HCT116 (cell line): ENCODE measurements at regions not wholly inside any gene's neighbourhood (a gene's known extent, or its start where the extent isn't known, plus 50 kb on each side); places are given as distances from the start of the nearest gene placed in this dataset.

Experiments
- ATAC-seq: fragments of 200-7000 bp; cut with Tn5 transposase; 2 replicates; pipeline ENCODE4 v1.9.1; 2020; ENCODE audit warnings: mild to moderate bottlenecking, moderate library complexity
- BruUV-seq: library from RNA; stranded (reverse); fragments of 400-500 nt; replicated peaks from 2 replicates; lab custom pipeline; 2021; lab: Mats Ljungman, UMichigan
- CTCF ChIA-PET: fragments of 300-600 bp; sonication (Branson Sonifier 250); formaldehyde crosslinking; loops from one replicate; lab custom pipeline; 2021; ENCODE audit warnings: antibody characterized with exemption; lab: Charles Lee
- POLR2A ChIA-PET: fragments of 300-600, 350-600 bp; sonication (Branson Sonifier 250); formaldehyde crosslinking; loops from one replicate; lab custom pipeline; 2021; ENCODE audit warnings: antibody characterized with exemption; lab: Charles Lee
- RAD21 ChIA-PET, 2 experiments: fragments of 300-600 bp; sonication (Branson Sonifier 250); formaldehyde crosslinking; loops; one replicate each; lab custom pipeline; 2023; ENCODE audit warnings: low total read pairs in 2 of 2; ENCODE audit not compliant: uncharacterized antibody in 2 of 2, unreplicated experiment in 2 of 2, low non-redundant PET in 1 of 2; lab: Charles Lee
- DNase-seq: peaks from one replicate; pipeline ENCODE4 v3.0.0-alpha.2; 2010; ENCODE audit warnings: low read depth, low spot score
- H2AFZ ChIP-seq: fragments of 200-600 bp; shearing (Covaris generic), sonication (generic); 2 replicates; pipeline ENCODE4 v1.6.1; 2017; ENCODE audit warnings: low read depth, mixed run types, mixed read lengths, antibody characterized with exemption, low read length; ENCODE audit not compliant: poor library complexity, severe bottlenecking
- H3K27ac ChIP-seq: 2 replicates; pipeline ENCODE4 v1.5.1; 2012; ENCODE audit warnings: low read depth, low read length
- H3K27me3 ChIP-seq: fragments of 200-600 bp; sonication (generic); 2 replicates; pipeline ENCODE4 v1.6.1; 2016; ENCODE audit warnings: mixed run types, low read length, mixed read lengths; ENCODE audit not compliant: insufficient read depth
- H3K36me3 ChIP-seq, 2 experiments: fragments of 200-500 bp in 1 of 2; fragments of 200-600 bp in 1 of 2; sonication (Bioruptor generic) in 1 of 2; sonication (generic) in 1 of 2; 2 replicates each; pipeline versions ENCODE4 v1.5.1 to v1.6.1; 2014 to 2016; ENCODE audit warnings: low read length in 2 of 2, inconsistent platforms in 1 of 2, mixed read lengths in 1 of 2, mixed run types in 1 of 2; ENCODE audit not compliant: insufficient read depth in 2 of 2, control insufficient read depth in 1 of 2
- H3K4me1 ChIP-seq, 2 experiments: fragments of 200-600 bp in 1 of 2; sonication (generic) in 1 of 2; 2 replicates each; pipeline versions ENCODE4 v1.5.1 to v1.6.1; 2012 to 2017; ENCODE audit warnings: low read length in 2 of 2, inconsistent platforms in 1 of 2, mild to moderate bottlenecking in 1 of 2, mixed read lengths in 1 of 2, mixed run types in 1 of 2, moderate library complexity in 1 of 2; ENCODE audit not compliant: insufficient read depth in 2 of 2, control insufficient read depth in 1 of 2
- H3K4me2 ChIP-seq: fragments of 200-600 bp; sonication (generic); 2 replicates; pipeline ENCODE4 v1.6.1; 2017; ENCODE audit warnings: mixed run types, low read length, mixed read lengths
- H3K4me3 ChIP-seq, 2 experiments: fragments of 200-600 bp in 1 of 2; sonication (generic) in 1 of 2; replicated peaks in 1 of 2; 2 replicates each; pipeline ENCODE4 v1.5.1; 2011 to 2016; ENCODE audit warnings: low read length in 2 of 2, control low read depth in 1 of 2, low read depth in 1 of 2, mild to moderate bottlenecking in 1 of 2, mixed read lengths in 1 of 2, mixed run types in 1 of 2
- H3K79me2 ChIP-seq: fragments of 200-600 bp; sonication (generic); 2 replicates; pipeline ENCODE4 v1.6.1; 2017; ENCODE audit warnings: mild to moderate bottlenecking, mixed run types, low read length, moderate library complexity, mixed read lengths; ENCODE audit not compliant: insufficient read depth
- H3K9ac ChIP-seq: fragments of 200-600 bp; sonication (generic); 2 replicates; pipeline ENCODE4 v1.6.1; 2016; ENCODE audit warnings: low read length, mixed read lengths
- H3K9me2 ChIP-seq: fragments of 200-600 bp; sonication (generic), shearing (Covaris generic); 2 replicates; pipeline ENCODE4 v1.6.1; 2017; ENCODE audit warnings: mixed run types, mild to moderate bottlenecking, moderate library complexity; ENCODE audit not compliant: insufficient read depth
- H3K9me3 ChIP-seq, 2 experiments: fragments of 200-500 bp in 1 of 2; fragments of 200-600 bp in 1 of 2; sonication (Bioruptor generic) in 1 of 2; sonication (generic) in 1 of 2; 2 replicates each; pipeline ENCODE4 v1.6.1; 2014 to 2017; ENCODE audit warnings: low read length in 2 of 2, mixed read lengths in 2 of 2, inconsistent platforms in 1 of 2, low read depth in 1 of 2, mild to moderate bottlenecking in 1 of 2, mixed run types in 1 of 2, moderate library complexity in 1 of 2; ENCODE audit not compliant: control insufficient read depth in 1 of 2, insufficient read depth in 1 of 2
- H4K20me1 ChIP-seq: fragments of 200-600 bp; sonication (generic), shearing (Covaris generic); 2 replicates; pipeline ENCODE4 v1.6.1; 2017; ENCODE audit warnings: mixed run types, mild to moderate bottlenecking, moderate library complexity; ENCODE audit not compliant: insufficient read depth
- CBX3 ChIP-seq: IDR thresholded peaks from 2 replicates; pipeline ENCODE4 v1.6.1; 2012; ENCODE audit warnings: low read depth
- EGR1 ChIP-seq: IDR thresholded peaks from 2 replicates; pipeline ENCODE4 v1.6.1; 2012; ENCODE audit warnings: low read depth
- EZH2 ChIP-seq: fragments of 200-600 bp; sonication (generic); IDR thresholded peaks from 2 replicates; pipeline ENCODE4 v1.6.1; 2017; ENCODE audit warnings: antibody characterized with exemption, mixed run types
- EZH2phosphoT487 ChIP-seq: fragments of 200-600 bp; IDR thresholded peaks from 2 replicates; pipeline ENCODE4 v1.6.1; 2018; ENCODE audit warnings: antibody characterized with exemption, borderline replicate concordance
- JUND ChIP-seq: IDR thresholded peaks from 2 replicates; pipeline ENCODE4 v1.6.1; 2012
- POLR2A ChIP-seq: IDR thresholded peaks from 2 replicates; pipeline ENCODE4 v1.7.0; 2011; ENCODE audit warnings: borderline replicate concordance; ENCODE audit not compliant: insufficient read depth, insufficient read length; ENCODE audit errors: extremely low read depth
- POLR2AphosphoS5 ChIP-seq: IDR thresholded peaks from 2 replicates; pipeline ENCODE4 v1.6.1; 2011; ENCODE audit warnings: mild to moderate bottlenecking, low read depth, low read length, moderate library complexity
- SP1 ChIP-seq: IDR thresholded peaks from 2 replicates; pipeline ENCODE4 v1.6.1; 2012; ENCODE audit warnings: low read depth
- SRF ChIP-seq: IDR thresholded peaks from 2 replicates; pipeline ENCODE4 v1.6.1; 2012; ENCODE audit warnings: low read depth
- TCF7L2 ChIP-seq: IDR thresholded peaks from 2 replicates; pipeline ENCODE4 v1.7.0; 2011; ENCODE audit warnings: borderline replicate concordance, inconsistent platforms; ENCODE audit not compliant: insufficient read depth, insufficient read length; ENCODE audit errors: extremely low read depth
- ZFX ChIP-seq: fragments of 450-650 bp; IDR thresholded peaks from 2 replicates; pipeline ENCODE4 v1.6.1; 2017
- ZNF274 ChIP-seq: fragments of 200-500 bp; sonication (Bioruptor generic); IDR thresholded peaks from 2 replicates; pipeline ENCODE4 v1.6.1; 2014; ENCODE audit warnings: mild to moderate bottlenecking, low read depth, low read length, inconsistent platforms
- intact Hi-C: fragments of 100-400 bp; cut with micrococcal nuclease; formaldehyde crosslinking; loops from 2 replicates; pipeline ENCODE4 v1.10.0; 2022
- TF ChIP-seq, protein P1 (sequence below): IDR thresholded peaks from 2 replicates; pipeline ENCODE4 v1.6.1; 2012; ENCODE audit warnings: low read depth
- TF ChIP-seq, protein P2 (sequence below): IDR thresholded peaks from 2 replicates; pipeline ENCODE4 v1.6.1; 2012
- TF ChIP-seq, protein P3 (sequence below): IDR thresholded peaks from 2 replicates; pipeline ENCODE4 v1.6.1; 2012
- TF ChIP-seq, protein P4 (sequence below): IDR thresholded peaks from 2 replicates; pipeline ENCODE4 v1.6.1; 2011; ENCODE audit warnings: mild to moderate bottlenecking, low read length, moderate library complexity; ENCODE audit not compliant: insufficient replicate concordance; ENCODE audit errors: extremely low read depth
- TF ChIP-seq, protein P5 (sequence below), 3 experiments: fragments of 200-600 bp in 1 of 3; sonication (generic) in 1 of 3; IDR thresholded peaks in 2 of 3; conservative IDR thresholded peaks in 1 of 3; 2 replicates each; pipeline ENCODE4 v1.5.1; 2012 to 2017; ENCODE audit warnings: low read depth in 2 of 3, low read length in 2 of 3, antibody characterized with exemption in 1 of 3, borderline replicate concordance in 1 of 3, control low read depth in 1 of 3, mild to moderate bottlenecking in 1 of 3, mixed read lengths in 1 of 3, mixed run types in 1 of 3, moderate library complexity in 1 of 3; ENCODE audit not compliant: insufficient read depth in 1 of 3

DNA sequence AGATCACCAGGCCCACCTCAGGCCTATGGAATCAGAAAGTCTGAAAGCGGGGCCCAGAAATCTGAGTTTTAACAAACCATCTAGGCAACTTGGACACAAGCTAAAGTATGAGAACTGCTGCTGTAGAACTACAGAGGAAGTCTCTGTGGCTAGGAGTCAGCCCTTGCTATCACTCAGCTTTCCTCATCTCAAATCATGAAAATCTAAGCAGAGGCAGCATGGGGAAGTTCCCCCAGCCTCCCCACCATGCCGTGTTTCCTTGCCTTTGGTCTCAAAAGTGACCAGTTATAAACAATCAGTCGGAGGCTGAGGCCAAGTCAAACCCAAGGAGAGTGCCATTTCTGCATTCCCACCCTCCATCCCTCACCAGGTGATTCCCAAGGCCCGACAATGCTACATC lies 404.7 kb downstream of the BCL11A start:
- H2AFZ ChIP-seq = no peak overlapping the region

More for the DNA sequence above, 404.7 kb downstream of the BCL11A start:
- no TSS peak for BruUV-seq
- POLR2A ChIA-PET = no interaction called here
- no peaks in the 10 kb centered on the region for H3K79me2 ChIP-seq
- H3K4me2 ChIP-seq = no peak overlapping the region
- no peaks in the 10 kb centered on the region for H3K4me1 ChIP-seq
- H3K27me3 ChIP-seq = no peaks in the 10 kb centered on the region
- H3K27ac ChIP-seq = no peak overlapping the region
- H3K36me3 ChIP-seq = no peaks in the 10 kb centered on the region
- TF ChIP-seq, protein P1, sequence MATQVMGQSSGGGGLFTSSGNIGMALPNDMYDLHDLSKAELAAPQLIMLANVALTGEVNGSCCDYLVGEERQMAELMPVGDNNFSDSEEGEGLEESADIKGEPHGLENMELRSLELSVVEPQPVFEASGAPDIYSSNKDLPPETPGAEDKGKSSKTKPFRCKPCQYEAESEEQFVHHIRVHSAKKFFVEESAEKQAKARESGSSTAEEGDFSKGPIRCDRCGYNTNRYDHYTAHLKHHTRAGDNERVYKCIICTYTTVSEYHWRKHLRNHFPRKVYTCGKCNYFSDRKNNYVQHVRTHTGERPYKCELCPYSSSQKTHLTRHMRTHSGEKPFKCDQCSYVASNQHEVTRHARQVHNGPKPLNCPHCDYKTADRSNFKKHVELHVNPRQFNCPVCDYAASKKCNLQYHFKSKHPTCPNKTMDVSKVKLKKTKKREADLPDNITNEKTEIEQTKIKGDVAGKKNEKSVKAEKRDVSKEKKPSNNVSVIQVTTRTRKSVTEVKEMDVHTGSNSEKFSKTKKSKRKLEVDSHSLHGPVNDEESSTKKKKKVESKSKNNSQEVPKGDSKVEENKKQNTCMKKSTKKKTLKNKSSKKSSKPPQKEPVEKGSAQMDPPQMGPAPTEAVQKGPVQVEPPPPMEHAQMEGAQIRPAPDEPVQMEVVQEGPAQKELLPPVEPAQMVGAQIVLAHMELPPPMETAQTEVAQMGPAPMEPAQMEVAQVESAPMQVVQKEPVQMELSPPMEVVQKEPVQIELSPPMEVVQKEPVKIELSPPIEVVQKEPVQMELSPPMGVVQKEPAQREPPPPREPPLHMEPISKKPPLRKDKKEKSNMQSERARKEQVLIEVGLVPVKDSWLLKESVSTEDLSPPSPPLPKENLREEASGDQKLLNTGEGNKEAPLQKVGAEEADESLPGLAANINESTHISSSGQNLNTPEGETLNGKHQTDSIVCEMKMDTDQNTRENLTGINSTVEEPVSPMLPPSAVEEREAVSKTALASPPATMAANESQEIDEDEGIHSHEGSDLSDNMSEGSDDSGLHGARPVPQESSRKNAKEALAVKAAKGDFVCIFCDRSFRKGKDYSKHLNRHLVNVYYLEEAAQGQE = no peak
- TF ChIP-seq ZNF274 (no peak), POLR2AphosphoS5 (no peak), POLR2A (no peak), TCF7L2 (no peak), ZFX (no peak), EGR1 (no peak), SRF (no peak), CBX3 (no peak), EZH2 (no peak), SP1 (no peak), EZH2phosphoT487 (no peak), JUND (no peak)
- TF ChIP-seq, protein P2, sequence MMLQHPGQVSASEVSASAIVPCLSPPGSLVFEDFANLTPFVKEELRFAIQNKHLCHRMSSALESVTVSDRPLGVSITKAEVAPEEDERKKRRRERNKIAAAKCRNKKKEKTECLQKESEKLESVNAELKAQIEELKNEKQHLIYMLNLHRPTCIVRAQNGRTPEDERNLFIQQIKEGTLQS = no peak
- TF ChIP-seq, protein P3, sequence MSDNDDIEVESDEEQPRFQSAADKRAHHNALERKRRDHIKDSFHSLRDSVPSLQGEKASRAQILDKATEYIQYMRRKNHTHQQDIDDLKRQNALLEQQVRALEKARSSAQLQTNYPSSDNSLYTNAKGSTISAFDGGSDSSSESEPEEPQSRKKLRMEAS = no peak
- TF ChIP-seq, protein P4, sequence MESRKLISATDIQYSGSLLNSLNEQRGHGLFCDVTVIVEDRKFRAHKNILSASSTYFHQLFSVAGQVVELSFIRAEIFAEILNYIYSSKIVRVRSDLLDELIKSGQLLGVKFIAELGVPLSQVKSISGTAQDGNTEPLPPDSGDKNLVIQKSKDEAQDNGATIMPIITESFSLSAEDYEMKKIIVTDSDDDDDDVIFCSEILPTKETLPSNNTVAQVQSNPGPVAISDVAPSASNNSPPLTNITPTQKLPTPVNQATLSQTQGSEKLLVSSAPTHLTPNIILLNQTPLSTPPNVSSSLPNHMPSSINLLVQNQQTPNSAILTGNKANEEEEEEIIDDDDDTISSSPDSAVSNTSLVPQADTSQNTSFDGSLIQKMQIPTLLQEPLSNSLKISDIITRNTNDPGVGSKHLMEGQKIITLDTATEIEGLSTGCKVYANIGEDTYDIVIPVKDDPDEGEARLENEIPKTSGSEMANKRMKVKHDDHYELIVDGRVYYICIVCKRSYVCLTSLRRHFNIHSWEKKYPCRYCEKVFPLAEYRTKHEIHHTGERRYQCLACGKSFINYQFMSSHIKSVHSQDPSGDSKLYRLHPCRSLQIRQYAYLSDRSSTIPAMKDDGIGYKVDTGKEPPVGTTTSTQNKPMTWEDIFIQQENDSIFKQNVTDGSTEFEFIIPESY = no peak
- TF ChIP-seq, protein P5, sequence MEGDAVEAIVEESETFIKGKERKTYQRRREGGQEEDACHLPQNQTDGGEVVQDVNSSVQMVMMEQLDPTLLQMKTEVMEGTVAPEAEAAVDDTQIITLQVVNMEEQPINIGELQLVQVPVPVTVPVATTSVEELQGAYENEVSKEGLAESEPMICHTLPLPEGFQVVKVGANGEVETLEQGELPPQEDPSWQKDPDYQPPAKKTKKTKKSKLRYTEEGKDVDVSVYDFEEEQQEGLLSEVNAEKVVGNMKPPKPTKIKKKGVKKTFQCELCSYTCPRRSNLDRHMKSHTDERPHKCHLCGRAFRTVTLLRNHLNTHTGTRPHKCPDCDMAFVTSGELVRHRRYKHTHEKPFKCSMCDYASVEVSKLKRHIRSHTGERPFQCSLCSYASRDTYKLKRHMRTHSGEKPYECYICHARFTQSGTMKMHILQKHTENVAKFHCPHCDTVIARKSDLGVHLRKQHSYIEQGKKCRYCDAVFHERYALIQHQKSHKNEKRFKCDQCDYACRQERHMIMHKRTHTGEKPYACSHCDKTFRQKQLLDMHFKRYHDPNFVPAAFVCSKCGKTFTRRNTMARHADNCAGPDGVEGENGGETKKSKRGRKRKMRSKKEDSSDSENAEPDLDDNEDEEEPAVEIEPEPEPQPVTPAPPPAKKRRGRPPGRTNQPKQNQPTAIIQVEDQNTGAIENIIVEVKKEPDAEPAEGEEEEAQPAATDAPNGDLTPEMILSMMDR (IDR thresholded peaks at IDR 0.05 in 2 of 3, conservative IDR thresholded peaks at IDR 0.05 in 1 of 3; ENCODE audit: borderline replicate concordance in 1 of 3, insufficient read depth in 1 of 3, low read depth in 2 of 3, low read length in 2 of 3) = no peak
- no peaks in the 10 kb centered on the region for H3K9me2 ChIP-seq
- CTCF ChIA-PET = no interaction called here
- no peaks in the 10 kb centered on the region; a peak in 1 of 4 replicates for H3K9me3 ChIP-seq
- no peak overlapping the region for H3K4me3 ChIP-seq
- RAD21 ChIA-PET = no interaction called here
- intact Hi-C loops = no loop called here
- H3K9ac ChIP-seq = no peak overlapping the region
- no peak for ATAC-seq
- DNase-seq = no peak
- H4K20me1 ChIP-seq = no peaks in the 10 kb centered on the region
